Astrocyte of the hippocampus (primary cell): ENCODE measurements at regions not wholly inside any gene's neighbourhood (a gene's known extent, or its start where the extent isn't known, plus 50 kb on each side); places are given as distances from the start of the nearest gene placed in this dataset.
A peak's percentile ranks its signal among the peaks of the same experiment; 100 is the strongest.

ENCODE experiments used
- DNase-seq: peaks from one replicate; pipeline ENCODE4 v3.0.0; 2011; ENCODE audit warnings: low read depth, low spot score

DNA sequence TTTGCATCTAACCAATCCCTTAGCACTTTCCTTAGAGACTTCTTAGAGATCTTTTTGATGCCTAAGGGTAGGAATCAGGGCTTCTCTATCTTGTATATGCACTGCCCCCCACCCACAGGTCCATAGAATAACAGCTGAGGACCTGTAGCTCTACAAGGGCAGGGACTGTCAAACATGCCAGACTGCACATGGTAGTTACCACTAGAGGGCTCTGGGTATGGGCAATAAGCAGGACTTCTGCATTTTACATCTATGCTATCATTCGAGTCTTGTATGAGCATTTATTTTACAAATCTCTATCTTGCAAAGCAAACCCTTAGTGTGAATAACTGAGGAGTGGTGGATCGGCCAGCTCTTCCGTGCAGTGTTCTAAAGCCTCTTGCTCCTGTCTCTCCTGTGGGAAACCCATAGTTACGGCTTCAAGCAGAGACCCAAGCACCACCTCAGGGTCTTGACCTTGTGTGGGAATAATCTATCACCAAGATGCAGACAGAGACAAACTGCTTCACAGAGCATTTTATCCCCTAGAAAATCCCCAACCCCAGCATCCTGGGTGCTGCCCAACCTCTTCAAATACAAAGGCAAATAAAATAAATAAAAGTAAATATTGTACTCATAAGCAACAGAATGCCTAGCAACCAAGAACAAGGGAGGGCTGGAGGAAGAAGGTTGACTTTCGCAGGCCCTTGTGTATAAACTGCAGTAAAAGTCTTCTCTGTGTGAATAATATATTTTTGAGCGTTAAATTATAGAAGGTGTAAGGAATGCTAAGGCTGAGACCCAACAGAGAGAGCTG lies 219.3 kb downstream of the WDR11 start:
- no peak for DNase-seq

DNA sequence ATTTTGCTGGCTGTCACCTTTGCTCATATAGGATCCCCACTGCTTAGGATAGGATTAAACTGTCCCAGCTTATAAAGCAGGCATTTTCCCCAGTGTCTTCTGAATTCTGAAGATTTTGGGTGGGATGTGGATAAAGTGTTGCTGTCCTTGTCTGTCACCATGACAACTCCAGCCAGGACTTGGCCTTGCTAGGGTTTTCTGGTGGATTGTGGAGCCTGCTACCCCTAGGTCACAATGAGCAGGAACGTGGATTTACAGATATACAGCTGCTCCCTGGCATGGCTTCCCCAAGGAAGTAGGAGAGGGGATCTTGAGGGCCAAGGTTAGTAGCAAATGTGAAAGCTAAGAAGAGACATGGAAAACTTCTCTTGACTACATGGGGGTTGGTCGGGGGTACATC lies 220.7 kb downstream of the WDR11 start:
- DNase-seq: no peak

DNA sequence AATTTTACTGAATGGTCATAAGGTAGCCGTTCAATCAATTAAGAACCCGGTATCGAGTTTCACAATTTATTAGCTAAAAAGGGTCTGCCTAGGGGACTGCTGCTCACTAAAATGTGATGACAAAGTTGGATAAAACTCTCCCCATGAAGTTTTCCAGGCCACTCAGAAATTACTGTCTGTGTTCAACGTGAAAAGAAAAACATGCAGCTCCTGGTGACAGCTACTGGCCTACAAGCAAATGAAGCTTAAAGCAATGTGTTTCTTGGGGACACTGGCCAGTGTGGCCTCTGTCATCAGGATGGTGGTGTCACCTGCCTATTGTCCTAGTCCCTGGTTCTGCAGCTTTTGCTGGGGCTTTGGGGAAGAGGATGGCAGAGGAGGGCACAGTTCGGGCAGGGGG lies 222.6 kb downstream of the WDR11 start:
- DNase-seq: no peak

GRCh38 chr10:121076776-121077715 lies 225.9 kb downstream of the WDR11 start:
- no peak for DNase-seq

DNA sequence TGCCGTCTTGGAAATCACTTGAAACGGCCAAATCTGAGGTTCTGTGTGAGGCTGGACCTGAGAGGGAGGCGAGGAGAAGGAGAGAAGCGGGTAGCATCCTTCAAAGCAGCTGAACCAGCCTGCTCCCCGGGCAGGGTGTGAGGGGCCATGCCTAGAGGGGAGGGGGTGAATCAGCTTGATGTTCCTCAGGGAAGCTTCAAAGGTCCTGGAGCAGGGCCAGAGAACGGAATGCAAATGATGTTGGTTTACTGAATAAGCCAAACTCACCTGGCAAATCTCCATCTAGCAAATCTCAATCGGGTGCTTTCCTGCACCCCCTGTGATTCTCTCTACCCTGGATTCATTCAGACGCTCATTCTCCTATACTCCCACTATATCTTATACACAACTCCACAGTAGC lies 226.9 kb downstream of the WDR11 start:
- DNase-seq: peak; percentile 67

GRCh38 chr10:121078672-121079102 lies 227.5 kb downstream of the WDR11 start:
- DNase-seq: peak; percentile 73

DNA sequence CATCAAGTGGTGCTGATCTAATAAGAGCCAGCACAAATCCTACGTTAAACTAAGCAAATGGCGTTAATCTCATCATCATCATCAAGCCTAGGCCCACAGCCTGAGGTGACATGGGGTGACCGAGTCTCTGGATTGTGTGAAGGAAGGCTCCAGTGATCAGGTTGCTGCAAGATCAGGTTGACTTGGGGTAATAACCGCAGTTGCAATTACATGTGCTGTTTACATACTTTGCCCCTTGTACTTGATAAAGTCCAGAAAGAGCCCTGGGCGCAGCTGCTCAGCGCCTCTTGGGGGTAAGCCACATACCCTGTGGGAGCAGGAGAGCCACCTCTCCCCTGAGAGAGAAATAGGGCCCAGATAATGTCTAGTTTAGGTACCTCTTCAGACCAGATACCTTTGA lies 228.1 kb downstream of the WDR11 start:
- DNase-seq: no peak

- no peak for DNase-seq
Measured at GRCh38 chr10:121080281-121080891, 229.2 kb downstream of the WDR11 start.

- no peak for DNase-seq
Measured at GRCh38 chr10:121081306-121081705, 230.1 kb downstream of the WDR11 start.

DNA sequence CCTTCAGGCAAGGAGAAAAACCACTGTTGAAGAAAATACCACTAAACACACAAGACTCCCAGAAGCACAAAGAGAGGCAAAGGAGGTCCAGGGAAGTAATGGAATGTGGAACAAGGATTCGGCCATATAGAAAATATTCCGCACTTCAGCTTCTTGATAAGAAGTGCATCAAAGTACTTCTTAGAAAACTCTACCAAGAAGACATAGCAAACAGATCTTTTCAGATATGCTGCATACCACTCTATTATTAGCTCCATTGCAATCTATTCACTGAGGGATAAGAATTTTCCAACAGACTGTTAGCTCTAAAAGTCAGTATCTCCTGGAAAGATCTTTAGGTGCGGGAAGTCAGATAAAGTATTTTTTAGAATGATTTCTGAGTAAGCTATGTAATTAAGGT lies 231.8 kb downstream of the WDR11 start:
- DNase-seq: no peak

DNA sequence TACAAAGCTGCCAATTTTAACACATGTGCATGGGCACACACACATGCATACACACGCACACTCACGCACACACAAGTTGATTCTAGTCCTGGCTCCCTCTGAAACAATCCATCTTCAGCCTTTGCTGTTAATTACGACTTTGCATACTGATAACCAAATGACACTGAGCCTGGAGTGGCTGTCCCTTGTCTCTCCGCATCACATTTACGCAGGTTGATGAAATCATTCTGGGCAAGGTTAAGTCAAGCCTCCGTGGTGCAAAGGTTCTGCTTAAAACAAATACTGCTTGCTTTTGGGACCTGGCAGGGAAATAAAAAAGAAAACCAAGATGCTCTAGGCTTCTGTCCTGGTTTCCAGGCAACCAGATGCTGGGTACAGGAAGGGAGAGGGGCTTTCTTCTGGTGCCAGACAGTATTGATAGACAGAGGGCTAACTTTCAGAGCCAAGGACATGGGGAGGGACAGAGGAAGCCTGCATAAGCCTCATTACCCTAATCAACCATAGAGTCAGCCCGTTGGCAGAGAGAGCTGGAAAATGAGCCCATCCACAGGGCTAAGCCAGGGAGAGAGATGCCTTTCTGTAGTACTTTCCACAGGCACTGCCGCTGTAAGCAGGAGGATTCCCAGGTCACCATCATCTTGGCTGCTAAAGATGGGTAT lies 233.0 kb downstream of the WDR11 start:
- no peak for DNase-seq

GRCh38 chr10:121084675-121085070 lies 233.5 kb downstream of the WDR11 start:
- DNase-seq: no peak

DNA sequence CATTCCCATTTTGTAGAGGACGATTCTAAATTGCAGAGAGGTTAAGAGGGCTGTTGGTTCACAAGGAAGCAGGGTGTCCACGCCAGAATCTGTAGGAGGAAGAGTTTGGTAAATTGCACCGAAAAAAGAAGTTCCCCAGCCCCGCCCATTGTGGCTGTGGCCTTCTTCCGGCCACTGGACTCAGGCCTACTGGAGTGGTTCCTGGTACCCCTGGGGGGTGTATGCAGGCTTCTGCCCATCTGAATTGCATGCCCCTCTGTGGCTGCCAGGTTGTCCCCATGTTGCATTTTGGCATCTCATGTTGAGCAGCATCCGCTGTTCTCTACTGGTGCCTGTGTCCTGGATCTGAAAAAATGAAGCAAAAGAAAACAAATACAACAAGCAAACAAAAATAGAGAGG lies 234.2 kb downstream of the WDR11 start:
- DNase-seq: no peak

GRCh38 chr10:121087129-121087528 lies 236.0 kb downstream of the WDR11 start:
- DNase-seq: no peak

DNA sequence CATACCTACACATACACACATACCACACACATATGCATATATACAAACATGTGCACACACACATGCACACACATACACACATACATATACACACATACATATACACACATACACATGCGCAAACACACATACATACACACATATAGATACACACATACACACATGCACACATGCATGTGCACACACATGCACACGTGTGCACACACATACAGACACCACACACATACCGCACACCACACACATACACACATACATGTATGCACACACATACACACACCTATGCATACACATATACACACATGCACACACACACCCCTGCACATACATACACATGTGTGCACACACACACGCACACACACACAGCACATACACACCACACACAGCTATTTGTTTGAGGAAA lies 236.5 kb downstream of the WDR11 start:
- DNase-seq: no peak

DNA sequence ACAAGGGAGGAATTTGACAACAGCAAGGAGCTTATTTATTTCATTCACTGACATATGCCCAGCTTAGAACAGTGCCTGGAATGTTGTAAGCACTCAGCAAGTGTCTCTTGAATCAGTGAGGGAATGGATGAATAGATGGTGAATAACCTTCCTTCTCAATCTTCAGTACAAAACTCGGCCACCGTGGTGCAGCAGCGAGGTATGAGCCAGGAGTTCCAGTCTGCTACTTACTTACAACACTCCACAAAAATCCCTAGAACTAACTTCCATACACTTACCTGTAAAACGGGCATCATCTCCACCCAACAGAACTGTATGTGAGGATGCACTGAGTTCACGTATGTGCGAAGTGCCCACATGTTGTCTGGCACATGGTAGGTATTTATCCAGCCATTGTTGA lies 237.4 kb downstream of the WDR11 start:
- DNase-seq: peak; percentile 66

- DNase-seq: no peak
Measured at GRCh38 chr10:121089434-121089833, 238.3 kb downstream of the WDR11 start.

GRCh38 chr10:121091961-121092719 lies 241.0 kb downstream of the WDR11 start:
- peak; percentile 78 for DNase-seq

DNA sequence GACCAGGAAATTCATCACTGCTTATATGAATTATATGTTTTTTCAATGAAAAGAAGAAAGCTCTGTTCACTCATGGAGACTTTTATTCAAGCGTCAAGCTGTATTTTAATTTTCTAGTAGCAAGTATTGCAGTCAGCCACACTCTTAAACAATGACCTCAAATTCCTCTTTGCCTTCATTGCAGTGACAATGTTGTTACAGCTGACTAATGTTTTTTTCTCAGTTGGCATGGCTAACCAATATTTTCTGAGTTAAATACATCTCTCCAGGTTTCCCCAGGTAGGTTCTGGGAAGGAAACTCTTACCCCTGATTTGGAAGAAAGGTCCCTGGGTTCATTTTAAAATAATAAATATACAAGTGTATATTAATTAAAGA lies 241.5 kb downstream of the WDR11 start:
- no peak for DNase-seq

DNA sequence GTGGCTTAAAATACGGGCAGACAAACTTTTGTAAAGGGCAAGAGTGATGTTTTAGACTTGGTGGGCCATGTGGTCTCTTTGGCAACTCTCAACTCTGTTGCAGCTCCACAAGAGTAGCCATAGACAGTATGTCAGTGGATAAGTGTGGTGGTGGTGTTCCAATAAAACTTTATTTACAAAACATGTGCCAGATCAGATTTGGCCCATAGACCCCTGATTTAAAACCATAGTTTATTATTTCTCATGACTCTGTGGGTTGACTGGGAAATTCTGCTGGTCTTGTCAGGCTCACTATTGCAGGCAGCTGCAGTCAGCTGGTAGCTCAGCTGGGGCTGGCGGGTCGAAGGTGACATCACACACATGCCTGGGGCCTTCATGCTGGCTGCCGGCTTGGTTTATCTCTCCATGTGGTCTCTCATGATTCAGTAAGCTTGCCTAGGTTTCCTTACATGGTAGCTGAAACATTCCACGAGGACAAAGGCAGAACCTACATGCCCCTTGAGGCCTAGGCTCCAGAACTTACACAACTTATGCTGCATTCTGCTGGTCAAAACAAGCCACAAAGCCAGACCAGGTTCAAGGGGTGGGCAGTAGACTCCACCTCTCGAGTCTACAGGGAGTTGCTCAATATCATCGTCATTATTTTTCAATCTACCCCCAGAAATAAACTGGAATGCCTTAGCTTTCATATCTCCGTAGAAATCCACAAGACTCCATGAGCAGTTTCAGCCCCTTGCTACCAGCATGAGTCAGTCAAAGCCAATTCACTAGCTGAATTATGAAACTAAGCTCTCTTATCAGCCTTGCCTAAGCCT lies 245.7 kb downstream of the WDR11 start:
- peak; percentile 75 for DNase-seq
